ENCODE measurements at regions not wholly inside any gene's neighbourhood (a gene's known extent, or its start where the extent isn't known, plus 50 kb on each side); places are given as distances from the start of the nearest gene placed in this dataset.
"Not testable (repeated sequence)": the region's sequence is repeated elsewhere in the genome, so short reads cannot be mapped to it uniquely, and the experiment has no call there.

DNA sequence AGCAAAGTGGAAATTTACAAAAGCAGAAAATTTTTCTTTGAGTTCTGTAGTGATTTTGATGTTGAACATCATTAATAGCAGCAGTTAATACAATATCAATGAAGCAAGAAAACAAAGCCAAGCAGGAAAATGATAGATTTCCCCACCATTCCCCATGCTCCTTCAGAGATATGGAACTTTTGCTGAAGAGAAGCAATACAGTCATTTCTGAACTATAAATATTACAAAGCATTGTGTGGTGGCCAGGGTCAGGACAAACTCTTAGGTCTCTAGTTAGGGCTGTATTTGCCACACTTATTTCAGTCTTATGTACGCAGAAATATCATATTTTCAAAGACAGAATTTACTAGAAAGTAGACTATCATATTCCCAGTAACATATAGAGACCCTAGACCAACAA, 88.8 kb upstream of the P3H2 start:
- no peaks in the 10 kb centered on the region for H3K9me3 Mint-ChIP-seq
- H3K36me3 Mint-ChIP-seq = no peaks in the 10 kb centered on the region
- no peak overlapping the region for H3K4me3 Mint-ChIP-seq
- ATAC-seq = no peak
- DNase-seq (ENCODE audit: low spot score in 2 of 2) = no peak
- H3K27ac Mint-ChIP-seq = no peak overlapping the region
- H3K4me1 Mint-ChIP-seq = peaks cover 10% of the 10 kb centered on the region

DNA sequence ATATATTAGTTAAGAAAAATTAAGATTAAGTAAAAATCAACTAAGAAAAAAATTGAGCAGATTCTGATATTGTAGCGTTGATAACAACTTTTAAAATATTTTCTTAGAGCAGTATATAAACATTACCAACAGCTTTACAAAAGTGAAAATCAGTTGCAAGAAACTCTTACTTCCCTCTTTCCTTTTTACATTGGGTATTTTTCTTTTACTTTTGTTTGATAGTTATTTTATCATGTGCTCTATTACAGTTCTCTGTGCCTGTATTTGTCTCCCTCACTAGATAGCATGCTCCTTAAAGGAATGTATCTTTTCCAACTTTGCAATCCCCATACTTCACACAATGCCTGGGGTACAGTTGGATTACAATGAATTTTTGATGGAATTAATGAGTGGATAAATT, 87.5 kb upstream of the P3H2 start:
- no peaks in the 10 kb centered on the region for H3K36me3 Mint-ChIP-seq
- no peaks in the 10 kb centered on the region for H3K9me3 Mint-ChIP-seq
- DNase-seq (ENCODE audit: low spot score in 2 of 2) = no peak
- no peak overlapping the region for H3K27ac Mint-ChIP-seq
- H3K4me3 Mint-ChIP-seq = no peak overlapping the region
- peaks cover 10% of the 10 kb centered on the region for H3K4me1 Mint-ChIP-seq
- no peak for ATAC-seq

DNA sequence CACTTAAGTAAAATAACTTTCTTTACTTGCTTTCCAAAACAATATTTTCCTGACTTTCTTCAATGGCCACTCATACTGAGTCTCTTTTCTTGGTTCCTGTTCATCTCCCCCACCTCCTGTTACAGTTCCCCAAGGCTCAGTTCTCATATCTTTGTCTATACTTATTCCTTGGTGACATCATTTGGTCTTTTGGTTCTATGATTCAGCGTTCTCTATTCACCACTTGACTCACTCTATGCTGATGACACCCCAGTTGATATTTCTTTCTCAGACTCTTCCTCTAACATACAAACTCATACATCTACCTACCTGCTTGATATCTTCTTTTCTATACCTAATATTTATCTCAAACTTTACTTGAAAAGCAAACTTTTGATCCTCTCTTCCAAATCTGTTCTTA, 85.0 kb upstream of the P3H2 start:
- DNase-seq (ENCODE audit: low spot score in 2 of 2) = no peak
- peak; percentile 96 for ATAC-seq
- no peaks in the 10 kb centered on the region for H3K36me3 Mint-ChIP-seq
- H3K27ac Mint-ChIP-seq = no peak overlapping the region
- no peak overlapping the region for H3K4me3 Mint-ChIP-seq
- H3K9me3 Mint-ChIP-seq = no peaks in the 10 kb centered on the region
- peaks cover 10% of the 10 kb centered on the region for H3K4me1 Mint-ChIP-seq

DNA sequence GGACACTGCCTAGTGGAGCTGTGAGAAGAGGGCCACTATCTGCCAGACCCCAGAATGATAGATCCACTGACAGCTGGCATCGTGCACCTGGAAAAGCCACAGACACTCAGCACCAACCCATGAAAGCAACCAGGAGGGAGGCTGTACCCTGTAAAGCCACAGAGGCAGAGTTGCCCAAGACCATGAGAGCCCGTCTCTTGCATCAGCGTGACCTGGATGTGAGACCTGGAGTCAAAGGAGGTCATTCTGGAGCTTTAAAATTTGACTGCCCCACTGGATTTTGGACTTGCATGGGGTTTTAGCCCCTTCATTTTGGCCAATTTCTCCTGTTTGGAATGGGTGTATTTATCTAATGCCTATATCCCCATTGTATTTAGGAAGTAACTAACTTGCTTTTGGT, 83.5 kb upstream of the P3H2 start:
- Mint-ChIP-seq H3K4me3 (no peak overlapping the region), H3K4me1 (peaks cover 10% of the 10 kb centered on the region), H3K27ac (no peak overlapping the region), H3K9me3 (no peaks in the 10 kb centered on the region), H3K36me3 (no peaks in the 10 kb centered on the region)
- DNase-seq (ENCODE audit: low spot score in 2 of 2) (no peak), ATAC-seq (no peak)

DNA sequence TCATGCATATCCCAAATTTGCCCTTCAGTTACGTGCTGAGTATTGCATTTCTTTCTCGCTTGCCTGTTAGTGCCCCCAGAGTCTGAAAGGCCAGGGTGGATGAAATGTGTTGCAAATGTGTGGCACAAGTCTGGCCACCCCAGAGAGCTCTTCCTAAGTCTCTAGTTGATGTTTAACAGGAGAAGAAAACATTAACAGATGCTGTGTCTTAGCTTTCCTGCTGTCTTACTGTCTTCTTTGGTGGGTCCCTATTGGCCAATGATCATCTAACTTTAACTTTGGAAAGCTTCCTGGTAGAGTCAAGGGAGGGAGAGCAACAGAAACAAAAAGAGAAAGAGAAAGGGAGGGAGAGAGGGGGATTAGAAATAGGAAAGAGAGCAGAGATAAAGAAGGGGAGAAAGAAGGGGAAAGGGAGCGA, 76.7 kb upstream of the P3H2 start:
- Mint-ChIP-seq H3K36me3 (no peaks in the 10 kb centered on the region), H3K27ac (no peak overlapping the region), H3K4me3 (no peak overlapping the region), H3K9me3 (no peaks in the 10 kb centered on the region), H3K4me1 (no peaks in the 10 kb centered on the region)
- no peak for DNase-seq (ENCODE audit: low spot score in 2 of 2)
- ATAC-seq = no peak

DNA sequence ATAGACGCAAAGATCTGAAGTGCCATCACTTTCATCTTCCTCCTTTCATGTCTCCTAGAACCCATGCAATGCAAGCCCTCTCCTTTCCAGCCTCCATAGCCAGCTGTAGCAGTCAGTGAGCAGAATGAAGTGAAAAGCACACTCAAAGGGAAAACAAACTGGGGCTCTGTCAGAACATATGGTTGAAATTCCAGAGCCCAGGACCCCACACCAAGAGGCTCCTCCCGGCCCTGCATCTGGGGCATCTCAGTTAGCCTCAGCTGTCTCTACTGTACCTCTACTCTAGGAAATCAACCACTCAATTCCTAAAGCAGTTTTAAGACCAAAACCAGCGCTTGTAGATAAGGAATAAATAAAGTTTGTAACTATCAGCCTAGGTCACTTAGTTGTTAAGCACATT, 73.8 kb upstream of the P3H2 start:
- Mint-ChIP-seq H3K4me3 (no peak overlapping the region), H3K27ac (no peak overlapping the region), H3K36me3 (no peaks in the 10 kb centered on the region), H3K9me3 (no peaks in the 10 kb centered on the region), H3K4me1 (no peaks in the 10 kb centered on the region)
- DNase-seq (ENCODE audit: low spot score in 2 of 2) (no peak), ATAC-seq (peak; percentile 28)

DNA sequence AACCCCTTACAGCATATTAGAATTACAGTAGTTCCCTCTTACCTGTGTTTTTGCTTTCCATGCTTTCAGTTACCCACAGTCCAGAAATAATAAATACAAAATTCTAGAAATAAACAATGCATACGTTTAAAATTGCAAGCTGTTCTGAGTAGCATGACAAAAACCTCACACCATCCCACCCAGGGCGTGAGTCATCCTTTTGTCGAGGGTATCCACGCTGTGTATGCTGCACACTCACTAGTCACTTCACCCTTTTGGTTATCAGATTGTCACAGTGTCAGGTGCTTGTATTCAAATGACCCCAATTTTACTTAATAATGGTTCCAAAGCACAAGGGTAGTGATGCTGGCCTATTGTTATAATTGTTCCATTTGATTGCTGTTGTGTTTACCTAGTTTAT, 72.5 kb upstream of the P3H2 start:
- H3K4me3 Mint-ChIP-seq = no peak overlapping the region
- H3K36me3 Mint-ChIP-seq = no peaks in the 10 kb centered on the region
- H3K4me1 Mint-ChIP-seq = no peaks in the 10 kb centered on the region

DNA sequence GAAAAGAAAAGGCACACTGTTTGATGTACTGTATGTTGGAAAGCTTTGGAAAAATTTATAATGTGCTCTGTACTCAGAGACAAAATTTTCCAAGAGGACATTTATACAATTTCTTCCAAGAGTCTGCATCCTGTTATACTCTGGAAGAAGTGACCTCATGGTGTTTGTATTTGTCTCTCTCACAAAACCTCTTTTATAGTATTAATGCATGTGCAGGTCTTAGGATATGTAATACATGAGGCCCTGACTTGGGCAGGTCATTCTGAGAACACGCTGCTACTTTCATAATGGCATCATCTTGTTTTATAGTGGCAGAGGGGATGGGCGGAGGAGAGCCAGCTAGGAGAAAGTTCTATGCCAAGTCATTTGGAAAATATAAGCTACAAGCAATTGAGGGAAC, 72.0 kb upstream of the P3H2 start:
- no peak overlapping the region for H3K4me3 Mint-ChIP-seq
- H3K36me3 Mint-ChIP-seq = no peaks in the 10 kb centered on the region
- H3K9me3 Mint-ChIP-seq = no peaks in the 10 kb centered on the region
- no peak overlapping the region for H3K27ac Mint-ChIP-seq
- no peaks in the 10 kb centered on the region for H3K4me1 Mint-ChIP-seq
- ATAC-seq = no peak
- DNase-seq (ENCODE audit: low spot score in 2 of 2) = no peak

More for the DNA sequence above, 72.5 kb upstream of the P3H2 start:
- Mint-ChIP-seq H3K27ac (no peak overlapping the region), H3K9me3 (no peaks in the 10 kb centered on the region)
- ATAC-seq (peak; percentile 78), DNase-seq (ENCODE audit: low spot score in 2 of 2) (no peak)

DNA sequence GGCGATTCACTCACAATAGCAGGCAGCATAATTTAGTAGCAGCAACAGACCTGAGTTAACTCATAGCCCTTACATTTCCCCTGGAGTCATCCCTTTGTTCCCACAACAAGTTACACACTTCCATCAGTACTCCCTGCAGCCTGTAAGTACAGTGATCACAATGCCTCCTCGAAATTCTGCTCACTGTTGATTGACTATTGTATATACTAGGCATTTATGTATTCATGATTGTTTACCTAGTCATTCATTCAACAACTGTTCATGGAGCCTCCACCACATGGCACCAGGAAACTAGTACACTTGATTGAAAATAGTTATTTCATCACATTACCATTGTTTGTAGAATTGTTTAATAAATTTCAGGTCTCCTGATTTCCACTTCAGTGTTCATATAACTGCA, 71.4 kb upstream of the P3H2 start:
- Mint-ChIP-seq H3K9me3 (no peaks in the 10 kb centered on the region), H3K4me3 (no peak overlapping the region), H3K27ac (no peak overlapping the region), H3K36me3 (no peaks in the 10 kb centered on the region), H3K4me1 (no peaks in the 10 kb centered on the region)
- no peak for DNase-seq (ENCODE audit: low spot score in 2 of 2)
- no peak for ATAC-seq

DNA sequence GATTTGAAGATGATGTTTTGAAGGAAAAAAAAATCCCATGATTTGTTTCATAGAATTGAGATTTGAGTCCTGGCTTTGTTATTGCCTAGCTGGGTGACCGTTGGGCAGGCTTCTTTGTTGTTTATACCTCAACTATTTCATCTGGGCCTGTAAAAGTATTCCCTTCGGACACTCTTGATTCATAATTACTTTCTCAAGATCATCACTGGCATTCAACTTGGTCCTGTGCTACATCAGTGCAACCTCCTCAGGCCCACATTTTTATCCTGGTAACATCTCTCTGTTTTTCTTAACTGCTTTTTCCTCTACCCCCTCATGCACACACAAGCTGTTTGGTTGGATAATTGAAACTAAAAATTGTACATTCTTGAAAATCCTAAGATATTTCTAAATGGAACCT, 67.5 kb upstream of the P3H2 start:
- Mint-ChIP-seq H3K4me1 (no peaks in the 10 kb centered on the region), H3K27ac (no peak overlapping the region), H3K4me3 (no peak overlapping the region), H3K9me3 (no peaks in the 10 kb centered on the region), H3K36me3 (no peaks in the 10 kb centered on the region)
- ATAC-seq (no peak), DNase-seq (ENCODE audit: low spot score in 2 of 2) (no peak)

DNA sequence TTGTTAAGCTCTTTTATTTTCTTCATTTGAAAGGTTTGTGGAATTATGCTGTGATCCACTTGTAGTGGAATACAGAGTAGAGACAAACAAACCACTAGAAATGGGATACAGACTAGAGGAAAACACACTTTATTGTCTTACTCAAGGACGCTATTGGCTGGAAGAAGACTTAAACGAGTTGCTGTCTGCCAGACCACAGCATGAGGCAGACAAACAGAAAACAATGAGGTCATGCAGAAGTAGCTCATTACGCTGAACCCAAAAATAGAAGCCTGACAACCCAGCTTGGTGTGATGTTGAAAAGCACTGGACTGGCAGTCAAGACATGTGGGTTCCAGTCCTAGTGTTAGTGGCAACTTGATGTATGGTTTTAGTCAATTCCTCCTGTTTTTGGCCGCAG, 62.4 kb upstream of the P3H2 start:
- H3K9me3 Mint-ChIP-seq = no peaks in the 10 kb centered on the region
- H3K4me1 Mint-ChIP-seq = no peaks in the 10 kb centered on the region
- no peak overlapping the region for H3K27ac Mint-ChIP-seq
- H3K4me3 Mint-ChIP-seq = no peak overlapping the region
- ATAC-seq (no peak), DNase-seq (ENCODE audit: low spot score in 2 of 2) (no peak)
- H3K36me3 Mint-ChIP-seq = no peaks in the 10 kb centered on the region

DNA sequence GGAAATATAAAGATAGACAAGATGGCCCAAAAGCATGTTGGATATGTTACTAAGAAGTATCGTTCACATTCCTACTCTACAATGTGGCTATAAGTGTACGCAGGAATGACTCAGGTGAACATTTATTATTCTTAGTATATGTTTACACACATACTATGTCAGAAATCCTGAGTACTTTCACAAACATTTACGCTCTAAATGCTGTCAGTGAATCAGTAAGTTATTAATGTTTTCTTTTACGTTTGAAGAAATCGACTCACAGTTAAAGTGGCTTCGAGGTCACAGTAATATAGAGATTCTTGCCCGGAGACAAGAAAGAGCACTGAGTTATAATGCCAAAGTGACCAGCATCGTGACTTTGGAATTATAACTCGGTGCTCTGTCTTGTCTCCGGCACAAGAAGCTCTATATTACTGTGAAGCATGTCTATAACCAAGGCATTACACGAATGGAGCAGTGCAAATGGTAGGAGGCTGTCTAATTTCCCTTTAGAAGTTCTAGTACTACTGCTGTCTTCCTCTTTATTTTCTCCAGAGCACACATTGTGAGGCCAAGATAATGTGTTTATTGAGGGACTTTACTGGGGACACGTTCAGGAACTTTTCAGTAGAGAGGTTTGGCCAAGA, 61.8 kb upstream of the P3H2 start:
- no peaks in the 10 kb centered on the region for H3K4me1 Mint-ChIP-seq
- H3K27ac Mint-ChIP-seq = no peak overlapping the region
- no peak overlapping the region for H3K4me3 Mint-ChIP-seq
- no peaks in the 10 kb centered on the region for H3K9me3 Mint-ChIP-seq
- ATAC-seq = no peak
- H3K36me3 Mint-ChIP-seq = no peaks in the 10 kb centered on the region
- no peak for DNase-seq (ENCODE audit: low spot score in 2 of 2)

DNA sequence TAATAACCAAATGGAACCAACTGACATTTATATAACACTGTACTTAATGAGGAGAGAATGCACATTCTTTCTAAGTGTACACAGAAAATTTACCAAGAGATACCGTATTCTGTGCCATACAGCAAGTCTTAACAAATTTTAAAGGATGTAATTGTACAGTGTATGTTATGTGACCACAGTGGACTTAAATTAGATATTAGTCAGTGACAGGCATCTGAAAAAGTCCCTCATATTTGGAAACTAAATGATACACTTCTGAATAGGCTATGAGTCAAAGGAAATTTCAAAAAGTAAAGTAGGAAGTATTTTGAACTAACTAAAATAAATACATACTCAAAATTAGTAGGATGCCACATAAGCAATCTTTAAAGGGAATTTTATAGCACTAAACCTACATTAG, 59.6 kb upstream of the P3H2 start:
- Mint-ChIP-seq H3K4me1 (no peaks in the 10 kb centered on the region), H3K9me3 (no peaks in the 10 kb centered on the region), H3K27ac (no peak overlapping the region), H3K4me3 (no peak overlapping the region), H3K36me3 (no peaks in the 10 kb centered on the region)
- no peak for ATAC-seq
- no peak for DNase-seq (ENCODE audit: low spot score in 2 of 2)

DNA sequence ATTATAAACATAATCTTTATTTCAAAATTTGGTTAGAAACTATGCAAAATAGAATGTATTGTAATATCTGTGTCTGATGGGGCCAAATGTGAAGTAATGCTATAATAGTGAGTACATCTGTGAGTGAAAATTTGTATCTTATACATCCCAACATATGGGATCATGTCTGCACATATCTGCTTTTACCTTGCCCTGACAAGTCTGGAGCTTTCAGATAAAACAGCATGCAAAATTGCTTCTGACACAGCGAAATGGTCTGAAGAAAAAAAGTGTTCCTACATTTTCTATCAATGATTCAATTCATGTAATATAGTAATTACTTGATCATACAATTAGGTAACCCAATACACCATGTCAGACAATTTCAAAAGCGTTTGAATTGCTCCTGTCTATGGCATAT, 58.1 kb upstream of the P3H2 start:
- Mint-ChIP-seq H3K27ac (no peak overlapping the region), H3K9me3 (no peaks in the 10 kb centered on the region)

DNA sequence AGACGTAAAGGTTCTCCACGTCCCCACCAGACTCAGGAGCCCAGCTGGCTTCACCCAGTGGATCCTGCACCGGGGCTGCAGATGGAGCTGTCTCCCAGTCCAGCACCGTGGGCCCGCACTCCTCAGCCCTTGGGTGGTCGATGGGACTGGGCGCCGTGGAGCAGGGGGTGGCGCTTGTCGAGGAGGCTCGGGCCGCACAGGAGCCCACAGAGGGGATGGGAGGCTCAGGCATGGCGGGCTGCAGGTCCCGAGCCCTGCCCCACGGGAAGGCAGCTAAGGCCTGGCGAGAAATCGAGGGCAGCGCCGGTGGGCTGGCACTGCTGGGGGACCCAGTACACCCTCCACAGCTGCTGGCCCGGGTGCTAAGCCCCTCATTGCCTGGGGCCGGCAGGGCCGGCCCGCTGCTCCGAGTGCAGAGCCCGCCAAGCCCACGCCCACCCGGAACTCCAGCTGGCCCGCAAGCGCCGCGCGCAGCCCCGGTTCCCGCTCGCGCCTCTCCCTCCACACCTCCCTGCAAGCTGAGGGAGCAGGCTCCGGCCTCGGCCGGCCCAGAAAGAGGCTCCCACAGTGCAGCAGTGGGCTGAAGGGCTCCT, 56.3 kb upstream of the P3H2 start:
- not testable (repeated sequence) for H3K9me3 Mint-ChIP-seq; H3K36me3 Mint-ChIP-seq; H3K27ac Mint-ChIP-seq; DNase-seq (ENCODE audit: low spot score in 2 of 2); ATAC-seq; H3K4me3 Mint-ChIP-seq; H3K4me1 Mint-ChIP-seq

More for the DNA sequence above, 58.1 kb upstream of the P3H2 start:
- no peak for DNase-seq (ENCODE audit: low spot score in 2 of 2)
- Mint-ChIP-seq H3K4me3 (no peak overlapping the region), H3K4me1 (no peaks in the 10 kb centered on the region), H3K36me3 (no peaks in the 10 kb centered on the region)
- ATAC-seq = no peak

DNA sequence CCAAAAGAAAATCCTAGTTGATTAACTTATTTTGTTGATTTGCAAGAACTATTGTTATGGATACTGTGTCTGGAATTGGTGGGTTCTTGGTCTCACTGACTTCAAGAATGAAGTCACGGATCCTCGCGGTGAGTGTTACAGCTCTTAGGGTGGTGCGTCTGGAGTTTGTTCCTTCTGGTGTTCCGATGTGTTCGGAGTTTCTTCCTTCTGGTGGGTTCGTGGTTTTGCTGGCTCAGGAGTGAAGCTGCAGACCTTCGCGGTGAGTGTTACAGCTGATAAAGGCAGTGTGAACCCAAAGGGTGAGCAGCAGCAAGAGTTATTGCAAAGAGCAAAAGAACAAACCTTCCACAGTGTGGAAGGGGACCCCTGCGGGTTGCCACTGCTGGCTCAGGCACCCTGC, 55.4 kb upstream of the P3H2 start:
- not testable (repeated sequence) for ATAC-seq; H3K36me3 Mint-ChIP-seq; DNase-seq (ENCODE audit: low spot score in 2 of 2); H3K27ac Mint-ChIP-seq; H3K9me3 Mint-ChIP-seq; H3K4me1 Mint-ChIP-seq; H3K4me3 Mint-ChIP-seq

DNA sequence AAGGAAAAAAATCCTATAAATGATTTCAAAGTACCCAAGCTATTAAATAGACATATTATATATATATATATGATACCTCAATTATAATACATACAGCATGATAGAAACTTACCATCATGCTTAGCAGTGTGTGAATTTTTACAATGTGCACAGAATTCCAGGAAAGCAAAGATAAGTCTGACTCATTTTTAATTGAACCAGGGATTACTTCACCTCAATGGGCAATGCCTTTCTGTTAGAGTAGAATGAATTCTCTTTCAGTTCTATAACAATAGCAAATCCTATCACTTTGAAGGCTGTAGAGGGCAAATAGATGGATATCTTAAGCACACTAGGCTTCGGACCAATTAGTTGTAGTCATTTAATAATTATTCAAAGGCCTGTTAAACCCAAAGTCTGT, 54.8 kb upstream of the P3H2 start:
- H3K4me1 Mint-ChIP-seq = no peaks in the 10 kb centered on the region
- no peaks in the 10 kb centered on the region for H3K9me3 Mint-ChIP-seq
- H3K36me3 Mint-ChIP-seq = no peaks in the 10 kb centered on the region
- no peak for DNase-seq (ENCODE audit: low spot score in 2 of 2)
- H3K27ac Mint-ChIP-seq = no peak overlapping the region
- no peak for ATAC-seq
- H3K4me3 Mint-ChIP-seq = no peak overlapping the region
